Glomerular visceral epithelial cell (primary cell): ENCODE measurements at regions not wholly inside any gene's neighbourhood (a gene's known extent, or its start where the extent isn't known, plus 50 kb on each side); places are given as distances from the start of the nearest gene placed in this dataset.

Experiments used
- DNase-seq: peaks from one replicate; pipeline ENCODE4 v3.0.0-alpha.2; 2016; ENCODE audit errors: extremely low spot score

DNA sequence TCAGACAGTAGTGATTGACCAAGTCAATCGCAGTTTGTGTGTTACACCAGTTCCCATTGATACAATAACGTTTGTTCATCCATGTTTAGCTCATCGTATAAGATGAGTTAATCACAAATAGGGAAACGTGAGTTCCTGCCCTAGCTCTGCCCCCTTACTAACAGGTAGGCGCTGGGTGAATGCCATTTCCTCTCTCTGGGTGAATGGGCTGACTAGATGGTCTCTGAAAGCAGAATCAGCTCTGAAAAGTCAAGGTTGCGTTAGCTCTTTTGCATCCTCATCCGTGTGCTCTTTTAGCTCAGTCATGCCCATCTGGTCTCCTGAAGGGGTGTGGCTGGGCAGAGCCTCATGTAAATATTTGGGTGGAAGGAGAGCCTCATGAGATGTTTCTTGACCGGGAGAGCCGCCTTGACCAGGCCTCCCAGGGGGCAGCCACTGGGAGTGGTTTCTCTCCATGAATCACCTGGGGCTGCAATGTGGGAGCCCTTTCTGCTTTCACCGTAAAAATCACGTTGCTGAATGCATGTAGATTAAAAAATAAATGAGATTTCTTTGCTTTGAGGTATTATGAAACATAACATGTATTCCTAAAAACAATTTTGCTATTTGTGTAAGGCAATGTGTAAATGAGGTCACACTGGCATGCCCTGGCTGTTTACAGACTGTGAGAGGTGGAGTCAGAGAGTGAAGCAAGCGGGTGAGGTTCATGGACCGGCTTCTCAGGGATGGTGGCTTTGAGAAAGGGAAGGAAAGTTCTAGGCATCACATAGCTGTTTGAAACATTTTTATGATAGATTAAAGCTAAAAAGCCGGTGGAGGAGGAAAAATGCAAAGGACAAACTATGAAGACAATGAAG lies 108.4 kb upstream of the RASGRP1 start:
- DNase-seq, result no peak

- no peak for DNase-seq
Measured at GRCh38 chr15:38674448-38674847, 109.8 kb upstream of the RASGRP1 start.

- no peak for DNase-seq
Measured at GRCh38 chr15:38678281-38678680, 113.7 kb upstream of the RASGRP1 start.

DNA sequence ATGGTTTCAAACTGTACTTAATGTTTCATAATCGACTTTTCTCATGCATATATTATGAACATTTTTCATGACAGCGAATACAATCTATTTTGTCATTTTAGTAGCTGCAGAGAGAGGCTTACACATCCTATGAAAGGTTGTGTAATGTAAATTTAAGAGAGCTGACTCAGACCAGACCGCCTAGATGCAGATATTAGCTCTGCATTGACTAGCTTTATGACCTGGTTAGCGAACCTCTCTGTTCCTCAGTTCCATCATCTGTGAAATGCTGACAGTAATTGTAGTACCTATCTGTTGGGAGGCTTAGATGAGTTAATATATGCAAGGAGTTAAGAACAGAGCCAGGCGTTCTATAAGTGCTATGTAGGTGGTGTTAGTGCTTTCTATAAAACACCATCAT lies 116.2 kb upstream of the RASGRP1 start:
- no peak for DNase-seq

GRCh38 chr15:38682363-38682762 lies 117.7 kb upstream of the RASGRP1 start:
- DNase-seq, result no peak

DNA sequence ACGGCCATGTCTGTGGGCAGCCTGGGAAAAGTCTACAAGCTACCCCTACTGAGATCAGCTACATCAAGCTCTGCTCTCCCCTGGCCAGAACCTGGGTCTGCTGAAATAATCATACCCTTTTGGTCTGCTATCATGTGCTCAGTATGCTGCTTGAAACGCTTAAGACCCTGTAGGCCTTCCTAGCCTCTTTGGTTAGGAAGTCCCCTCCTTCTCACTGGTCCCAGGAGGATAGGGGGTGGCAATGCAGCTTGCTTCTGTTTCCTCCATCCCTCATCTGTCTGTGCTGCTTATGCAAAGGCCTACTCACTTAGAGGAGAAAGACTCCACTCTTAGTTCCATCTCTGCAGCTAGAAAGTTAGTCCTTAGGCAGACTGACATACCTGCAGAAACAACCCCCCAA lies 118.2 kb upstream of the RASGRP1 start:
- no peak for DNase-seq

GRCh38 chr15:38683382-38684242 lies 119.0 kb upstream of the RASGRP1 start:
- DNase-seq, result peak; percentile 64

DNA sequence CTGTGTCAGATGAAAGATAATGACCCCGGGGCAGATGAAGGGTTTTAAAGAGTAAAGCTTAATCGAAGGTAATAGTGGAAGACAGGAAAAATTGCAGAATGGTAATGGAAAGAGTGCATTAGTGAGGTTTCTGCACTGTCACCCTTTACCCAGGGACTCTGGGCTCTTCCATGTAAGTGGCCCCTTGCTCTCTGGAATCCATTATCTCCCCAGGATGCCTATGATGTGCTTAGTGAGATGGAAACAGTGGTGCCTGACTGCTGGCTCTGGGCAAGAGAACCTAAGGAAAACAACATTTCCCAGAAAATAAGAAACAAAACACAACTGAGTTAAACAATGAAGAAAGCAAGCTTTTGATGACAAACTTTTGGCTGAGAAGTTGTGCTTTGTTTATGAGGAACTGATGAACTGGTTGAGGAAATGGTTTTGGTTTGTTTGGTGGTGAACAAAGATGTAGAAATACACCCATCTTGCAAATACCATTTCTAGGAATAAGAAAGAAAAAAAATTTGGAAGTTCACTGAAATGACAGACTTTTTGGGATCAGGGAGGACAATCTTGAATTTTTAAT lies 119.9 kb upstream of the RASGRP1 start:
- DNase-seq, result no peak

DNA sequence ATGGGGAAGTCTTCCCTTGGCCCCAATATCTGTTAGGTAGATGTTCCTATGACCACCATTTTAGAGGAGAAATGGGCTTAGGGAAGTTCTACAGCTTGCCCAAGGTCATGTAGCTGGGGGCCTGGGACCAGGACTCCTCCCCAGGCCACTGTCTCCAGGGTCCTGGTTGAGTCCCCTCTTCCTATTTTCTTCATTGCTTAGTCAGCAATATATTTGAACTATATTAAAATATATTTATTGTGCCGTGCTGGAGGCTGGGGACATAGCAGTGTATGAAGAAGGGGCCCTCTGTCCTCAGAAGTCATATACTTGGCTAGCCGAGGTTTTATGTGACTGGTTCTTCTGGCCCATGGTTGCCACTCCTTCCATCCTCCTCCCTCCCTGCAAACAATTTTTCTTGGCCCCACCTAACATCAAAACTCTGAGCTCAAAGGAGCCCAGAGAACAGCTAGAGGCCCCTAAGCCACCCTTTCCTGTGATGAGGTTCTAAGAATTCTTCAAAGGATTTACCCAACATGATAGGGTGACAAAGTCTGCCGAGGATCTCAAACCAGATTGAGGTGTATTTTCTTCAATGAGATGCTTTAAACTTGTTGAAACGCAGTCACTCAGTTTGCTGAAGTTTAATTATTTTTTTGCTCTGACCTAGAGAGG lies 121.2 kb upstream of the RASGRP1 start:
- DNase-seq, result no peak

GRCh38 chr15:38687340-38687739 lies 122.7 kb upstream of the RASGRP1 start:
- DNase-seq, result no peak

GRCh38 chr15:38687775-38688495 lies 123.3 kb upstream of the RASGRP1 start:
- DNase-seq, result no peak

GRCh38 chr15:38688761-38689160 lies 124.1 kb upstream of the RASGRP1 start:
- DNase-seq, result no peak

DNA sequence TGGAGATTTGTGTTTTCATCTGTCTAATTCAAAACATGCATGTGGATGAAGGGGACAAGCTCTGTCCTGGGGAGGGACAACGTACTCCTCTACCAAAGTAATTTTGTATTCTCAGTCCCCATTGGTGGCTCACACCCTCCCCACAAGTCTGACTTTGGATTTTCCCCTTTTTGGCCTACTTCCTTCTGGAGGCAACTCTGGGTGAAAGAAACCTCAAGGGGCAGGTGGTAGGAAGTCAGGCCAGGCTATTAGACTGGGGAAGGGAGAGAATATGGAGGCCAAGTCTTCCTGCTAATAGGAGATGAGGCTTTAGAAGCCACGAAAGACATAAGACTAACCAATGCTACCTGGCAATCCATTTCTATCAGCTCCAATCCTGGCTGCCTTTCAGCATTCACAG lies 124.9 kb upstream of the RASGRP1 start:
- no peak for DNase-seq

GRCh38 chr15:38690216-38690615 lies 125.6 kb upstream of the RASGRP1 start:
- DNase-seq, result no peak

DNA sequence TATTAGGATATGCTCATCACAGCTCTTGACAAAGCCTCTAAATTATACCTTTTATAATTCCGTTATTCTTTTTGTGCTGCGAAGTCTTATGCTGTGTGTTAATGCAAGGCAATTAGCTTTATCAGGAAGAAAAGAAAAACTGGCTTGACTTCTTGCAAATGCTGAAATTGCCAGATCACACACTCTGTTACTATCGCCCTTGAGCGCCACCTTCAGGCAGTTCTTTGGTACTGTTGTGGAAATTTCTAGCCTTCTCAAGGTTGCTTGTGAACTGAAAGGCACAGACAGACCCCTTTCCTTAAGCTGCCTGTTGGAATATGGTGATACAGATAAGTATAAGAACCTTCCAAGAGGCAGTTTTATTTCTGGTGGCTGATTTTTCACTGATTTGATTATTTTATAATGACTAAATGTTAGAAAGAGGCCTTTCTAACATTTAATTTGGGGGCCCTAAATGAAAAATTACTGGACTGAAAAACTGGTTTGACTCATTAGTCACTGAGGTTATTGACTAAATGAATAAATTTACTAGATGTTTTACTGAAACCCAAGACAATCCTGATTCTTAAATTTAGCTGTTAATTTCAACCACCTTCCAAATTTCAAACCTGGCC lies 126.2 kb upstream of the RASGRP1 start:
- peak; percentile 77 for DNase-seq

DNA sequence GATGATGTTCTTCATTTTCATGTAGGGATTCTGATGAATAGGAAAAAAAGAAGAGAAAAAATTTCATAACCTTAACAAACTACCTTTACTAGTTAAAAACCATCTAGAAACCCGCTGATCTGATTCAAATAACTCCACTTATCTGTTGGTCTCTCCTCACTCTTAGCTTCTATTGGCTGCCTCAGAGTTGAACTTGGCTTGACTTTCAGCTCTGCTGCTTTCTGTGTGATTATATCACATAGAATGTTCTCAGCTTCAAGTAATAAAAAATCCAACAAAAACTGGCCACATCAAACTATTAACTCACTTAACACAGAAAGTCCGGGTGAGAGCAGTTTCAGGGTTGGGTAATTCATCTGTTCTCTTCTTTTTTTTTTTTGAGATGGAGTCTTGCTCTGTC lies 126.8 kb upstream of the RASGRP1 start:
- no peak for DNase-seq

GRCh38 chr15:38691965-38692788 lies 127.6 kb upstream of the RASGRP1 start:
- DNase-seq, result no peak

DNA sequence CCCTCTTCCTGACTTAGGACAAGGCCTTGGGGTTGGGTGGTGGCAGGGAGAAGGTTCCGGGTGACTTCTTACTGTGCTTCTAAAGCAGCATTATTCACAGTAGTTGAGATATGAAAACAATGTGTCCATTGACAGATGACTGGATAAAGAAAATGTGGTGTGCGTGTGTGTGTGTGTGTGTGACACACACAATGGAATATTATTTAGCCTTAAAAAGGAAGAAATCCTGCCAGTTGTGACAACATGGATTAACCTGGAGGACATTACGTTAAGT lies 128.1 kb upstream of the RASGRP1 start:
- DNase-seq, result no peak

- DNase-seq, result no peak
Measured at GRCh38 chr15:38695249-38696108, 130.9 kb upstream of the RASGRP1 start.
